Fibroblast of mammary gland (primary cell): ENCODE measurements at regions not wholly inside any gene's neighbourhood (a gene's known extent, or its start where the extent isn't known, plus 50 kb on each side); places are given as distances from the start of the nearest gene placed in this dataset.

Experiments
- DNase-seq: peaks from one replicate; pipeline ENCODE4 v3.0.0-alpha.2; 2010; ENCODE audit warnings: low read depth
- H3K4me3 ChIP-seq: 2 replicates; pipeline ENCODE4 v1.5.1; 2011; ENCODE audit warnings: low read depth, mild to moderate bottlenecking, low read length, moderate library complexity; ENCODE audit not compliant: control insufficient read depth
- CTCF ChIP-seq: conservative IDR thresholded peaks from 2 replicates; pipeline ENCODE4 v1.5.1; 2011; ENCODE audit warnings: low read depth, low read length, inconsistent platforms; ENCODE audit not compliant: control insufficient read depth, insufficient read depth

- no peak overlapping the region for H3K4me3 ChIP-seq
- no peak for TF ChIP-seq CTCF
- DNase-seq = no peak
Measured at GRCh38 chr12:127310548-127310947, 956.4 kb upstream of the TMEM132C start.

GRCh38 chr12:127311720-127312364 lies 955.1 kb upstream of the TMEM132C start:
- no peak overlapping the region for H3K4me3 ChIP-seq
- no peak for TF ChIP-seq CTCF
- no peak for DNase-seq

GRCh38 chr12:127324681-127325080 lies 942.3 kb upstream of the TMEM132C start:
- H3K4me3 ChIP-seq = no peak overlapping the region
- no peak for DNase-seq
- TF ChIP-seq CTCF = no peak

GRCh38 chr12:127327986-127328385 lies 939.0 kb upstream of the TMEM132C start:
- TF ChIP-seq CTCF = no peak
- no peak overlapping the region for H3K4me3 ChIP-seq
- no peak for DNase-seq

GRCh38 chr12:127328867-127329266 lies 938.1 kb upstream of the TMEM132C start:
- no peak for DNase-seq
- no peak for TF ChIP-seq CTCF
- H3K4me3 ChIP-seq = no peak overlapping the region

- H3K4me3 ChIP-seq = no peak overlapping the region
- no peak for TF ChIP-seq CTCF
Measured at GRCh38 chr12:127334365-127334764, 932.6 kb upstream of the TMEM132C start.

More at GRCh38 chr12:127334365-127334764, 932.6 kb upstream of the TMEM132C start:
- no peak for DNase-seq
